ENCODE measurements at regions not wholly inside any gene's neighbourhood (a gene's known extent, or its start where the extent isn't known, plus 50 kb on each side); places are given as distances from the start of the nearest gene placed in this dataset.

DNA sequence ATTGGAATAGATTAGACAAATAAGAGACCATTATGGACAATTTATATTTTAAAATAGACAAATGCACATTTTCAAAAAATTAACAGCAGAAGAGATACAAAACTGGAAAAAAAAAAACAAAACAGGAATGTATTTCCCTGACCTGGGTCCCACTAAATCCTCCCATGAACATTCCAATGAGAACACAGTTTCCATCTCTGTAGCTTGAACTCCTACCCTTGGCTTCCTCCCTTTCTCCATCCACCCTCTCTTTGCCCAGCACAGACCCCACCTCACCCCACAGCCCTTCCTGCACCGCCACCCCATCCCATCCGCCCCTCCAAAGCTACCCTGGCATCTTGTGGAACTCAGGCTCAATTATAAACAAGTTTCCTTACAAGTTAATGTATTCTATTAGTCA lies 71.2 kb upstream of the MPP7 start:
- H3K4me1 ChIP-seq: no peaks in the 10 kb centered on the region
- H3K4me3 ChIP-seq: no peak overlapping the region
- no peaks in the 10 kb centered on the region for H3K9me3 ChIP-seq
- H3K27me3 ChIP-seq: no peaks in the 10 kb centered on the region
- DNase-seq (ENCODE audit: low spot score in 2 of 2): no peak
- no peak overlapping the region for H3K27ac ChIP-seq
- intact Hi-C loops (cut with DNase I; ENCODE audit: low total_unique reads): no loop called here
- H3K36me3 ChIP-seq: no peaks in the 10 kb centered on the region
- no peak for TF ChIP-seq POLR2A (IDR thresholded peaks at IDR 0.05)
- TF ChIP-seq CTCF (IDR thresholded peaks at IDR 0.05): no peak
- TF ChIP-seq POLR2AphosphoS5 (IDR thresholded peaks at IDR 0.05): no peak

DNA sequence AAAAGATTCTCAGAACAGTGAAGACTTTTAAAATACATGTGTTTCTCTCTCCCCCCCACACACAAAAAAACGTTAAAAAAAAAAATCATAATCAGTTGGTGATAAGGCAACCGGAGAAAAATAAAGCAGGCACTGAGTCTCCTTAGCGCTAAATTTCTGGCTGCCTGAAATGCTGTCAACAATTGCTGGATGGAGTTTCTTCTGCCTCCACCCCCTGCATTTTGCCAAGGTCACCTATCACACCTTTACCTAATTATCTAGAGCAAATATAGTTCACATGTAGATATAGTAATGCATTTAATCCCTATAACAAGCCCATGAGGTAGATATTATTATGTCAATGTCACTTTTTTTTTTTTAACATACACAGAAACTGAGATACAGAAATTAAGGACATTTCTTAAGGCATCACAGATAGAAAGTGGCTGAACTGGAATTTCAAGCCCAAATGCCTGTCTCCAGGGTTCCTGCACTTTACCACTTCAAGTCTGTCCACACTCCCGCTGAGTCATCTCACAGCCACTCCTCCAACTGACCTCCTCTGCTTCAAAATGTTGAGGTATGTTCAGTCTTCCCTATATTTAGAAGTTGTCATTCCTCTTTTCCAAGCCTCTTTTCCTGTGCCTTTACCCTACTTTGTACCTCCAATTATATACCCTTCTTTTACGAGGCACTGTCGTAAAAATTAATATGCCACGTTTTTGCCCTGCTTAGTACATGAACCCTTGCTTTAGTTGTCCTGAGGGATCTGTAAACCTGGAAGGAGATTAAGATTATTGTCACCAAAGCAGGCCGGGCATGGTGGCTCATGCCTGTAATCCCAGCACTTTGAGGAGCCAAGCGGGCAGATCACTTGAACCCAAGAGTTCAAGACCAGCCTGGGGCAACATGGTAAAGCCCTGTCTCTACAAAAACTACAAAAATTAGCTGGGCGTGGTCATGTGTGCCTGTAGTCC lies 72.8 kb upstream of the MPP7 start:
- H3K4me3 ChIP-seq: no peak overlapping the region
- no peak for TF ChIP-seq POLR2A (IDR thresholded peaks at IDR 0.05)
- no peak for TF ChIP-seq CTCF (IDR thresholded peaks at IDR 0.05)
- TF ChIP-seq POLR2AphosphoS5 (IDR thresholded peaks at IDR 0.05): no peak
- no peaks in the 10 kb centered on the region for H3K9me3 ChIP-seq
- H3K27ac ChIP-seq: peak overlapping the region in 1 of 2 donors; percentile 61
- no peaks in the 10 kb centered on the region for H3K36me3 ChIP-seq
- H3K4me1 ChIP-seq: no peaks in the 10 kb centered on the region
- intact Hi-C loops (cut with DNase I; ENCODE audit: low total_unique reads): loop anchor here (5.0 kb wide), 1 partner anchor 118 kb away; no protein-coding TSS in a partner anchor
- no peaks in the 10 kb centered on the region for H3K27me3 ChIP-seq
- DNase-seq (ENCODE audit: low spot score in 2 of 2): peak in 1 of 2 donors; percentile 57

GRCh38 chr10:28378986-28379585 lies 76.2 kb upstream of the MPP7 start:
- TF ChIP-seq POLR2A (IDR thresholded peaks at IDR 0.05): no peak
- TF ChIP-seq CTCF (IDR thresholded peaks at IDR 0.05): no peak
- TF ChIP-seq POLR2AphosphoS5 (IDR thresholded peaks at IDR 0.05): no peak
- Histone ChIP-seq H3K27ac (no peak overlapping the region), H3K27me3 (no peaks in the 10 kb centered on the region), H3K36me3 (no peaks in the 10 kb centered on the region), H3K4me1 (no peaks in the 10 kb centered on the region), H3K4me3 (no peak overlapping the region), H3K9me3 (no peaks in the 10 kb centered on the region)
- DNase-seq (ENCODE audit: low spot score in 2 of 2): no peak
- intact Hi-C loops (cut with DNase I; ENCODE audit: low total_unique reads): loop anchor here (5.0 kb wide), 1 partner anchor 122 kb away; no protein-coding TSS in a partner anchor

DNA sequence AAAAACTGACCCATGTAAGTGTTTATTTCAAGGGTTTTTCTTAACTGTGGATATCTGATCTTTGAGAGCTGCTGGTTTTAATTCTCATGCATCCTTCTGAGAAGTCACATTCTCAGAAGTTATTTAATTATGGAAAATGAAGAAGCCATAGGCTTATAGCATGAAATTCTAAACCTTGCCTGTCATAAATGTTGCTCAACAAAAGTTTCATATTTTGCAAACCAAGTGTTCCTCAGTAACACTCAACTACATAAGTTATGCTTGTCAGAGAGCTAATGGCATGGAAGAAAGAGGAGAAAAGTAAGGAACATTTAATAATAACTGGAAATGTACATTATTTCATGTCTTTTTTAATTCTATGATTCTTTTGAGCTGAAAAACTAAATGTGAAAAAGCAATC lies 78.6 kb upstream of the MPP7 start:
- Histone ChIP-seq H3K4me1 (no peaks in the 10 kb centered on the region), H3K27me3 (no peaks in the 10 kb centered on the region), H3K36me3 (no peaks in the 10 kb centered on the region), H3K9me3 (no peaks in the 10 kb centered on the region), H3K4me3 (no peak overlapping the region), H3K27ac (no peak overlapping the region)
- intact Hi-C loops (cut with DNase I; ENCODE audit: low total_unique reads): no loop called here
- no peak for TF ChIP-seq POLR2A (IDR thresholded peaks at IDR 0.05)
- no peak for DNase-seq (ENCODE audit: low spot score in 2 of 2)

GRCh38 chr10:28381903-28382347 lies 79.1 kb upstream of the MPP7 start:
- peak; percentile 71 to 81 for DNase-seq (ENCODE audit: low spot score in 2 of 2)
- Histone ChIP-seq H3K9me3 (no peaks in the 10 kb centered on the region), H3K4me1 (no peaks in the 10 kb centered on the region), H3K36me3 (no peaks in the 10 kb centered on the region), H3K4me3 (no peak overlapping the region), H3K27me3 (no peaks in the 10 kb centered on the region), H3K27ac (no peak overlapping the region)
- TF ChIP-seq POLR2A (IDR thresholded peaks at IDR 0.05) (no peak), CTCF (IDR thresholded peaks at IDR 0.05) (peak; percentile 93 to 97 (median 96)), POLR2AphosphoS5 (IDR thresholded peaks at IDR 0.05) (peak in 1 of 3 donors; percentile 55)
- intact Hi-C loops (cut with DNase I; ENCODE audit: low total_unique reads): no loop called here
